ENCODE measurements at regions not wholly inside any gene's neighbourhood (a gene's known extent, or its start where the extent isn't known, plus 50 kb on each side); places are given as distances from the start of the nearest gene placed in this dataset.

DNA sequence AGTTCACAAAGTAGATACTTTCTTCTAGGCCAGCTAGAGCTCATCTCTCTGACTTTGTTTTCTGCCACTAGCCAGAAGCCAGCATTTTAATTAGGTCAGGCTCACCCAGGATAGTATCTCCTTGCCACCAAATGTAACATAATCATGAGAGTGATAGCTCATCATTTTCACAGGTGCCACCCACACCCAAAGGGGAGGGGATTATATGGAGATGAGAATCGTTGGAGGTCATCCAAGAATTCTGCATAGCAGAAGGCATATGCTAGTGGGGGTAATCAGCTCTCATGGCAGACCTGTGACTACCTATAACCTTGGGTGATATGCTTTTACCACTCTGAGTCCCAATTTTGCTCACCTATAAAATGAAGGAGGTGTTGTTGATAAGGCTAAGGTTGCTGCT is 523.0 kb downstream of the METTL15 start:
- Histone ChIP-seq H3K9ac (replicated peaks; ENCODE audit: extremely low read depth, insufficient read depth, low read length) (no peak overlapping the region), H3K9me3 (replicated peaks; ENCODE audit: control insufficient read depth, insufficient read depth, low read length) (no peaks in the 10 kb centered on the region), H3K27me3 (ENCODE audit: control insufficient read depth in 2 of 2, insufficient read depth in 2 of 2, low read length in 2 of 2) (no peaks in the 10 kb centered on the region), H3K27ac (ENCODE audit: insufficient read depth, low read depth, low read length) (no peak overlapping the region), H2AFZ (ENCODE audit: low read depth, low read length) (no peak overlapping the region), H3K36me3 (ENCODE audit: control insufficient read depth in 2 of 2, extremely low read depth in 1 of 2, insufficient read depth in 2 of 2, low read length in 2 of 2) (no peaks in the 10 kb centered on the region), H3K4me2 (ENCODE audit: insufficient read depth, low read length) (no peak overlapping the region), H3K79me2 (ENCODE audit: control insufficient read depth, insufficient read depth, low read length) (no peaks in the 10 kb centered on the region), H3K4me1 (ENCODE audit: control insufficient read depth, extremely low read depth, insufficient read depth, low read length) (no peaks in the 10 kb centered on the region), H4K20me1 (replicated peaks; ENCODE audit: control insufficient read depth, extremely low read depth, insufficient read depth, low read length) (no peaks in the 10 kb centered on the region), H3K9me1 (replicated peaks; ENCODE audit: control insufficient read depth, extremely low read depth, insufficient read depth, low read length) (no peaks in the 10 kb centered on the region), H3K4me3 (replicated peaks in 1 of 3; ENCODE audit: insufficient read depth in 1 of 3, low read depth in 1 of 3, low read length in 3 of 3) (no peak overlapping the region)
- ChIA-PET CTCF (interaction anchor here (1.9 kb wide), 1 partner anchor 11 kb away, joined by 4 read pairs; no protein-coding TSS in a partner anchor), POLR2A (no interaction called here)
- DNase-seq (ENCODE audit: low read depth, low spot score) (no peak), FAIRE-seq (no peak)
- dilution Hi-C loops (cut with MboI; ENCODE audit: extremely low pct_ligation_motif_present, low sequenced_read_pairs) (no loop called here), intact Hi-C loops (cut with micrococcal nuclease) (no loop called here)
- BruUV-seq (replicated peaks): no TSS peak
- TF ChIP-seq FOS (IDR thresholded peaks at IDR 0.05; ENCODE audit: borderline replicate concordance, insufficient read depth, low read length) (no peak), MYC (IDR thresholded peaks at IDR 0.05; ENCODE audit: low read depth, low read length) (no peak), EZH2 (IDR thresholded peaks at IDR 0.05; ENCODE audit: borderline replicate concordance, low read depth, low read length, severe bottlenecking) (no peak), POLR2A (IDR thresholded peaks at IDR 0.05; ENCODE audit: low read depth, low read length) (no peak), GATA2 (IDR thresholded peaks at IDR 0.05; ENCODE audit: insufficient read depth, insufficient read length, low read depth, low read length) (no peak), JUN (IDR thresholded peaks at IDR 0.05; ENCODE audit: borderline replicate concordance, insufficient read depth, insufficient read length, low read depth) (no peak), POLR2AphosphoS5 (IDR thresholded peaks at IDR 0.05; ENCODE audit: insufficient read depth, low read depth, low read length) (no peak)
- TF ChIP-seq, protein P1, sequence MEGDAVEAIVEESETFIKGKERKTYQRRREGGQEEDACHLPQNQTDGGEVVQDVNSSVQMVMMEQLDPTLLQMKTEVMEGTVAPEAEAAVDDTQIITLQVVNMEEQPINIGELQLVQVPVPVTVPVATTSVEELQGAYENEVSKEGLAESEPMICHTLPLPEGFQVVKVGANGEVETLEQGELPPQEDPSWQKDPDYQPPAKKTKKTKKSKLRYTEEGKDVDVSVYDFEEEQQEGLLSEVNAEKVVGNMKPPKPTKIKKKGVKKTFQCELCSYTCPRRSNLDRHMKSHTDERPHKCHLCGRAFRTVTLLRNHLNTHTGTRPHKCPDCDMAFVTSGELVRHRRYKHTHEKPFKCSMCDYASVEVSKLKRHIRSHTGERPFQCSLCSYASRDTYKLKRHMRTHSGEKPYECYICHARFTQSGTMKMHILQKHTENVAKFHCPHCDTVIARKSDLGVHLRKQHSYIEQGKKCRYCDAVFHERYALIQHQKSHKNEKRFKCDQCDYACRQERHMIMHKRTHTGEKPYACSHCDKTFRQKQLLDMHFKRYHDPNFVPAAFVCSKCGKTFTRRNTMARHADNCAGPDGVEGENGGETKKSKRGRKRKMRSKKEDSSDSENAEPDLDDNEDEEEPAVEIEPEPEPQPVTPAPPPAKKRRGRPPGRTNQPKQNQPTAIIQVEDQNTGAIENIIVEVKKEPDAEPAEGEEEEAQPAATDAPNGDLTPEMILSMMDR (IDR thresholded peaks at IDR 0.05; ENCODE audit: extremely low read depth in 1 of 2, insufficient read depth in 1 of 2, low read depth in 1 of 2, low read length in 2 of 2): no peak
- TF ChIP-seq, protein P2, sequence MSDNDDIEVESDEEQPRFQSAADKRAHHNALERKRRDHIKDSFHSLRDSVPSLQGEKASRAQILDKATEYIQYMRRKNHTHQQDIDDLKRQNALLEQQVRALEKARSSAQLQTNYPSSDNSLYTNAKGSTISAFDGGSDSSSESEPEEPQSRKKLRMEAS (IDR thresholded peaks at IDR 0.05; ENCODE audit: insufficient read depth, insufficient read length): no peak
